GM23338 (cell line): ENCODE measurements at regions not wholly inside any gene's neighbourhood (a gene's known extent, or its start where the extent isn't known, plus 50 kb on each side); places are given as distances from the start of the nearest gene placed in this dataset.

Experiments used
- ATAC-seq: fragments of 200-7000 bp; cut with Tn5 transposase; 3 replicates; pipeline ENCODE4 v1.9.1; 2020
- DNase-seq: peaks from one replicate; pipeline ENCODE4 v3.0.0-alpha.2; 2015; ENCODE audit warnings: low spot score
- H2AFZ ChIP-seq: fragments of 200-600 bp; sonication (generic); 2 replicates; pipeline ENCODE4 v1.8.0; 2016; ENCODE audit warnings: antibody characterized with exemption, mild to moderate bottlenecking, moderate library complexity
- H3F3A ChIP-seq: fragments of 200-600 bp; sonication (generic); replicated peaks from 2 replicates; pipeline ENCODE4 v1.8.0; 2017; ENCODE audit warnings: antibody characterized with exemption, mixed run types, low read depth
- H3K27ac ChIP-seq: fragments of 200-600 bp; sonication (generic); 2 replicates; pipeline ENCODE4 v1.6.1; 2016; ENCODE audit warnings: low read depth
- H3K27me3 ChIP-seq: fragments of 200-600 bp; sonication (generic); 2 replicates; pipeline ENCODE4 v1.8.0; 2016; ENCODE audit warnings: mild to moderate bottlenecking, mixed run types, moderate library complexity; ENCODE audit not compliant: insufficient read depth
- H3K36me3 ChIP-seq: fragments of 200-600 bp; sonication (generic); 2 replicates; pipeline ENCODE4 v1.8.0; 2016; ENCODE audit warnings: mild to moderate bottlenecking; ENCODE audit not compliant: insufficient read depth
- H3K4me1 ChIP-seq: fragments of 200-600 bp; sonication (generic); 2 replicates; pipeline ENCODE4 v1.8.0; 2016; ENCODE audit warnings: mild to moderate bottlenecking, moderate library complexity; ENCODE audit not compliant: insufficient read depth
- H3K4me2 ChIP-seq: fragments of 200-600 bp; sonication (generic); 2 replicates; pipeline ENCODE4 v1.7.1; 2017; ENCODE audit warnings: mixed run types
- H3K4me3 ChIP-seq: fragments of 200-600 bp; sonication (generic); 2 replicates; pipeline ENCODE4 v1.6.1; 2016; ENCODE audit warnings: mixed run types
- H3K79me2 ChIP-seq: fragments of 200-600 bp; sonication (generic); replicated peaks from 2 replicates; pipeline ENCODE4 v1.8.0; 2017; ENCODE audit warnings: mild to moderate bottlenecking; ENCODE audit not compliant: insufficient read depth
- H3K9me2 ChIP-seq: fragments of 200-600 bp; sonication (generic); 2 replicates; pipeline ENCODE4 v1.8.0; 2017; ENCODE audit not compliant: insufficient read depth
- H4K20me1 ChIP-seq: fragments of 200-600 bp; sonication (generic); replicated peaks from 2 replicates; pipeline ENCODE4 v1.8.0; 2017; ENCODE audit warnings: mild to moderate bottlenecking; ENCODE audit not compliant: insufficient read depth
- H3K27ac Mint-ChIP-seq: 2 replicates; pipeline ENCODE4 v1.8.0; 2020; ENCODE audit warnings: inconsistent platforms, mild to moderate bottlenecking, moderate library complexity, mixed read lengths
- H3K27me3 Mint-ChIP-seq: 3 replicates; pipeline ENCODE4 v1.8.0; 2022; ENCODE audit warnings: low read depth, mild to moderate bottlenecking, moderate library complexity, mixed read lengths, inconsistent platforms; ENCODE audit not compliant: insufficient read depth, poor library complexity
- H3K36me3 Mint-ChIP-seq: 3 replicates; pipeline ENCODE4 v1.8.0; 2021; ENCODE audit warnings: low read depth, mild to moderate bottlenecking, inconsistent platforms, moderate library complexity, mixed read lengths
- H3K4me1 Mint-ChIP-seq: 3 replicates; pipeline ENCODE4 v1.8.0; 2020; ENCODE audit warnings: mild to moderate bottlenecking, inconsistent platforms, mixed read lengths
- H3K4me3 Mint-ChIP-seq: 3 replicates; pipeline ENCODE4 v1.8.0; 2021; ENCODE audit warnings: moderate library complexity, mild to moderate bottlenecking, inconsistent platforms, mixed read lengths
- H3K9me3 Mint-ChIP-seq: 3 replicates; pipeline ENCODE4 v1.8.0; 2020; ENCODE audit warnings: moderate library complexity, mild to moderate bottlenecking, inconsistent platforms, mixed read lengths
- CREB1 ChIP-seq: fragments of 250-450 bp; sonication (Bioruptor Pico); IDR thresholded peaks from 2 replicates; pipeline ENCODE4 v1.5.0; 2020; ENCODE audit warnings: low read depth, mild to moderate bottlenecking, moderate library complexity
- EZH2 ChIP-seq: fragments of 200-600 bp; sonication (generic); IDR thresholded peaks from one replicate; pipeline ENCODE4 v1.8.0; 2017; ENCODE audit warnings: antibody characterized with exemption, mild to moderate bottlenecking, low read depth; ENCODE audit not compliant: unreplicated experiment
- EZH2phosphoT487 ChIP-seq: fragments of 200-600 bp; sonication (generic); IDR thresholded peaks from one replicate; pipeline ENCODE4 v1.8.1; 2018; ENCODE audit warnings: antibody characterized with exemption; ENCODE audit not compliant: unreplicated experiment
- JUNB ChIP-seq: IDR thresholded peaks from one replicate; pipeline ENCODE4 v1.6.1; 2016; ENCODE audit warnings: antibody characterized with exemption; ENCODE audit not compliant: unreplicated experiment
- NANOG ChIP-seq: IDR thresholded peaks from 2 replicates; pipeline ENCODE4 v1.6.1; 2016; ENCODE audit warnings: antibody characterized with exemption, borderline replicate concordance
- POLR2AphosphoS5 ChIP-seq: IDR thresholded peaks from 2 replicates; pipeline ENCODE4 v1.6.1; 2016; ENCODE audit warnings: antibody characterized with exemption, low read depth
- STAT1 ChIP-seq: IDR thresholded peaks from one replicate; pipeline ENCODE4 v1.6.1; 2016; ENCODE audit warnings: antibody characterized with exemption; ENCODE audit not compliant: unreplicated experiment
- ZNF114 ChIP-seq: fragments of 250-450 bp; sonication (Bioruptor Pico); IDR thresholded peaks from 2 replicates; pipeline ENCODE4 v1.5.0; 2020; ENCODE audit warnings: mild to moderate bottlenecking, moderate library complexity
- ZNF331 ChIP-seq: fragments of 250-450 bp; sonication (Bioruptor Pico); IDR thresholded peaks from 2 replicates; pipeline ENCODE4 v1.5.0; 2020; ENCODE audit warnings: low read depth, mild to moderate bottlenecking, moderate library complexity
- TF ChIP-seq, protein P1 (sequence below): IDR thresholded peaks from 2 replicates; pipeline ENCODE4 v1.6.1; 2016; ENCODE audit warnings: antibody characterized with exemption
- TF ChIP-seq, protein P2 (sequence below): fragments of 250-450 bp; sonication (Bioruptor Pico); IDR thresholded peaks from 2 replicates; pipeline ENCODE4 v1.5.0; 2020; ENCODE audit warnings: mild to moderate bottlenecking, moderate library complexity
- TF ChIP-seq, protein P3 (sequence below): IDR thresholded peaks from one replicate; pipeline ENCODE4 v1.6.1; 2018; ENCODE audit warnings: antibody characterized with exemption; ENCODE audit not compliant: unreplicated experiment
- TF ChIP-seq, protein P4 (sequence below), 2 experiments: fragments of 200-600 bp in 1 of 2; sonication (generic) in 1 of 2; conservative IDR thresholded peaks; 2 replicates each; pipeline versions ENCODE4 v1.5.1 to v1.6.1; 2016 to 2017; ENCODE audit warnings: antibody characterized with exemption in 2 of 2, low read depth in 2 of 2, mild to moderate bottlenecking in 2 of 2, moderate library complexity in 1 of 2

DNA sequence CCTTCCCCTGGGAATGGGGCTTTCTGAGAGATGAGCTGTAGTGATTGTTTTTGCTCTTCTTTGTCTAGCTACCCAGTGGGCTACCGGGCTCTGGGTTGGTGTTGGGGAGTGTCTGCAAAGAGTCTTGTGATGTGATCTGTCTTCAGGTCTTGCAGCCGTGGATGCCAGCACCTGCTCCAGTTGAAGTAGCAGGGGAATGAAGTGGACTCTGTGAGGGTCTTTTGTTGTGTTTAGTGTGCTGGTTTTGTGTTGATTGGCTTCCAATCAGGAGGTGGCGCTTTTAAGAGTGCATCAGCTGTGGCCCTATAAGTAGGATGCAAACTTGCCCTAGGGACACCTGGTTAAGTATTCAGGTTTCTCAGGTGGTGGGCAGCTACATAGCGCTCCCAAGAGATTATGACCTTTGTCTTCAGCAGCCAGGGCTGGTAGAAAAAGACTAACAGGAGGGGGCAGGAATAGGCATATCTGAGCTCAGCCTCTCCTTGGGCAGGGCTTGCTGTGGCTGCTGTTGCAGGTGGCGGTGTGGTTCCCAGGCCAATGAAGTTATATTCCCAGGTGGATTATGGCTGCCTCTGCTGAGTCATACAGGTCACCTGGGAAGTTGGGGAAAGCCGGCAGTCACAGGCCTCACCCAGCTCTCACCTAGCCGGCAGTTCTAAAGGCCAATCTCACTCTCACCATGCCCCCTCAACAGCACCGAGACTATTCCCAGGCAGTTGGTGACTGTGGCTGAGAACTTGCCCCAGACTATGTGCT lies 315.7 kb upstream of the C11orf87 start:
- Mint-ChIP-seq H3K4me1 (peaks cover 17% of the 10 kb centered on the region), H3K4me3 (no peak overlapping the region), H3K36me3 (no peaks in the 10 kb centered on the region; the same call in 2 of the 3 replicates), H3K27me3 (no peaks in the 10 kb centered on the region), H3K27ac (peak overlapping the region; percentile 86), H3K9me3 (no peaks in the 10 kb centered on the region; the same call in 2 of the 3 replicates)
- Histone ChIP-seq H3K27ac (peak overlapping the region; percentile 69), H3K27me3 (no peaks in the 10 kb centered on the region), H3K4me1 (peaks cover 8% of the 10 kb centered on the region; the same call in 1 of the 2 replicates), H3K36me3 (no peaks in the 10 kb centered on the region), H3K79me2 (no peaks in the 10 kb centered on the region), H3K4me2 (no peak overlapping the region), H4K20me1 (no peaks in the 10 kb centered on the region), H3K4me3 (no peak overlapping the region), H2AFZ (peak overlapping the region; percentile 72), H3K9me2 (no peaks in the 10 kb centered on the region), H3F3A (no peaks in the 10 kb centered on the region)
- no peak for TF ChIP-seq EZH2
- TF ChIP-seq POLR2AphosphoS5, result no peak
- no peak for TF ChIP-seq NANOG
- TF ChIP-seq STAT1, result no peak
- no peak for TF ChIP-seq CREB1 (CRISPR knock-in tag)
- TF ChIP-seq, protein P1, sequence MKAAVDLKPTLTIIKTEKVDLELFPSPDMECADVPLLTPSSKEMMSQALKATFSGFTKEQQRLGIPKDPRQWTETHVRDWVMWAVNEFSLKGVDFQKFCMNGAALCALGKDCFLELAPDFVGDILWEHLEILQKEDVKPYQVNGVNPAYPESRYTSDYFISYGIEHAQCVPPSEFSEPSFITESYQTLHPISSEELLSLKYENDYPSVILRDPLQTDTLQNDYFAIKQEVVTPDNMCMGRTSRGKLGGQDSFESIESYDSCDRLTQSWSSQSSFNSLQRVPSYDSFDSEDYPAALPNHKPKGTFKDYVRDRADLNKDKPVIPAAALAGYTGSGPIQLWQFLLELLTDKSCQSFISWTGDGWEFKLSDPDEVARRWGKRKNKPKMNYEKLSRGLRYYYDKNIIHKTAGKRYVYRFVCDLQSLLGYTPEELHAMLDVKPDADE, result no peak
- TF ChIP-seq, protein P2, sequence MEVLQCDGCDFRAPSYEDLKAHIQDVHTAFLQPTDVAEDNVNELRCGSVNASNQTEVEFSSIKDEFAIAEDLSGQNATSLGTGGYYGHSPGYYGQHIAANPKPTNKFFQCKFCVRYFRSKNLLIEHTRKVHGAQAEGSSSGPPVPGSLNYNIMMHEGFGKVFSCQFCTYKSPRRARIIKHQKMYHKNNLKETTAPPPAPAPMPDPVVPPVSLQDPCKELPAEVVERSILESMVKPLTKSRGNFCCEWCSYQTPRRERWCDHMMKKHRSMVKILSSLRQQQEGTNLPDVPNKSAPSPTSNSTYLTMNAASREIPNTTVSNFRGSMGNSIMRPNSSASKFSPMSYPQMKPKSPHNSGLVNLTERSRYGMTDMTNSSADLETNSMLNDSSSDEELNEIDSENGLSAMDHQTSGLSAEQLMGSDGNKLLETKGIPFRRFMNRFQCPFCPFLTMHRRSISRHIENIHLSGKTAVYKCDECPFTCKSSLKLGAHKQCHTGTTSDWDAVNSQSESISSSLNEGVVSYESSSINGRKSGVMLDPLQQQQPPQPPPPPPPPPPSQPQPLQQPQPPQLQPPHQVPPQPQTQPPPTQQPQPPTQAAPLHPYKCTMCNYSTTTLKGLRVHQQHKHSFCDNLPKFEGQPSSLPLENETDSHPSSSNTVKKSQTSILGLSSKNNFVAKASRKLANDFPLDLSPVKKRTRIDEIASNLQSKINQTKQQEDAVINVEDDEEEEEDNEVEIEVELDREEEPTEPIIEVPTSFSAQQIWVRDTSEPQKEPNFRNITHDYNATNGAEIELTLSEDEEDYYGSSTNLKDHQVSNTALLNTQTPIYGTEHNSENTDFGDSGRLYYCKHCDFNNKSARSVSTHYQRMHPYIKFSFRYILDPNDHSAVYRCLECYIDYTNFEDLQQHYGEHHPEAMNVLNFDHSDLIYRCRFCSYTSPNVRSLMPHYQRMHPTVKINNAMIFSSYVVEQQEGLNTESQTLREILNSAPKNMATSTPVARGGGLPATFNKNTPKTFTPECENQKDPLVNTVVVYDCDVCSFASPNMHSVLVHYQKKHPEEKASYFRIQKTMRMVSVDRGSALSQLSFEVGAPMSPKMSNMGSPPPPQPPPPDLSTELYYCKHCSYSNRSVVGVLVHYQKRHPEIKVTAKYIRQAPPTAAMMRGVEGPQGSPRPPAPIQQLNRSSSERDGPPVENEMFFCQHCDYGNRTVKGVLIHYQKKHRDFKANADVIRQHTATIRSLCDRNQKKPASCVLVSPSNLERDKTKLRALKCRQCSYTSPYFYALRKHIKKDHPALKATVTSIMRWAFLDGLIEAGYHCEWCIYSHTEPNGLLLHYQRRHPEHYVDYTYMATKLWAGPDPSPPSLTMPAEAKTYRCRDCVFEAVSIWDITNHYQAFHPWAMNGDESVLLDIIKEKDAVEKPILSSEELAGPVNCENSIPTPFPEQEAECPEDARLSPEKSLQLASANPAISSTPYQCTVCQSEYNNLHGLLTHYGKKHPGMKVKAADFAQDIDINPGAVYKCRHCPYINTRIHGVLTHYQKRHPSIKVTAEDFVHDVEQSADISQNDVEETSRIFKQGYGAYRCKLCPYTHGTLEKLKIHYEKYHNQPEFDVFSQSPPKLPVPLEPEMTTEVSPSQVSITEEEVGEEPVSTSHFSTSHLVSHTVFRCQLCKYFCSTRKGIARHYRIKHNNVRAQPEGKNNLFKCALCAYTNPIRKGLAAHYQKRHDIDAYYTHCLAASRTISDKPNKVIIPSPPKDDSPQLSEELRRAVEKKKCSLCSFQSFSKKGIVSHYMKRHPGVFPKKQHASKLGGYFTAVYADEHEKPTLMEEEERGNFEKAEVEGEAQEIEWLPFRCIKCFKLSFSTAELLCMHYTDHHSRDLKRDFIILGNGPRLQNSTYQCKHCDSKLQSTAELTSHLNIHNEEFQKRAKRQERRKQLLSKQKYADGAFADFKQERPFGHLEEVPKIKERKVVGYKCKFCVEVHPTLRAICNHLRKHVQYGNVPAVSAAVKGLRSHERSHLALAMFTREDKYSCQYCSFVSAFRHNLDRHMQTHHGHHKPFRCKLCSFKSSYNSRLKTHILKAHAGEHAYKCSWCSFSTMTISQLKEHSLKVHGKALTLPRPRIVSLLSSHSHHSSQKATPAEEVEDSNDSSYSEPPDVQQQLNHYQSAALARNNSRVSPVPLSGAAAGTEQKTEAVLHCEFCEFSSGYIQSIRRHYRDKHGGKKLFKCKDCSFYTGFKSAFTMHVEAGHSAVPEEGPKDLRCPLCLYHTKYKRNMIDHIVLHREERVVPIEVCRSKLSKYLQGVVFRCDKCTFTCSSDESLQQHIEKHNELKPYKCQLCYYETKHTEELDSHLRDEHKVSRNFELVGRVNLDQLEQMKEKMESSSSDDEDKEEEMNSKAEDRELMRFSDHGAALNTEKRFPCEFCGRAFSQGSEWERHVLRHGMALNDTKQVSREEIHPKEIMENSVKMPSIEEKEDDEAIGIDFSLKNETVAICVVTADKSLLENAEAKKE (CRISPR knock-in tag), result peak; percentile 77
- no peak for TF ChIP-seq ZNF331 (CRISPR knock-in tag)
- TF ChIP-seq, protein P3, sequence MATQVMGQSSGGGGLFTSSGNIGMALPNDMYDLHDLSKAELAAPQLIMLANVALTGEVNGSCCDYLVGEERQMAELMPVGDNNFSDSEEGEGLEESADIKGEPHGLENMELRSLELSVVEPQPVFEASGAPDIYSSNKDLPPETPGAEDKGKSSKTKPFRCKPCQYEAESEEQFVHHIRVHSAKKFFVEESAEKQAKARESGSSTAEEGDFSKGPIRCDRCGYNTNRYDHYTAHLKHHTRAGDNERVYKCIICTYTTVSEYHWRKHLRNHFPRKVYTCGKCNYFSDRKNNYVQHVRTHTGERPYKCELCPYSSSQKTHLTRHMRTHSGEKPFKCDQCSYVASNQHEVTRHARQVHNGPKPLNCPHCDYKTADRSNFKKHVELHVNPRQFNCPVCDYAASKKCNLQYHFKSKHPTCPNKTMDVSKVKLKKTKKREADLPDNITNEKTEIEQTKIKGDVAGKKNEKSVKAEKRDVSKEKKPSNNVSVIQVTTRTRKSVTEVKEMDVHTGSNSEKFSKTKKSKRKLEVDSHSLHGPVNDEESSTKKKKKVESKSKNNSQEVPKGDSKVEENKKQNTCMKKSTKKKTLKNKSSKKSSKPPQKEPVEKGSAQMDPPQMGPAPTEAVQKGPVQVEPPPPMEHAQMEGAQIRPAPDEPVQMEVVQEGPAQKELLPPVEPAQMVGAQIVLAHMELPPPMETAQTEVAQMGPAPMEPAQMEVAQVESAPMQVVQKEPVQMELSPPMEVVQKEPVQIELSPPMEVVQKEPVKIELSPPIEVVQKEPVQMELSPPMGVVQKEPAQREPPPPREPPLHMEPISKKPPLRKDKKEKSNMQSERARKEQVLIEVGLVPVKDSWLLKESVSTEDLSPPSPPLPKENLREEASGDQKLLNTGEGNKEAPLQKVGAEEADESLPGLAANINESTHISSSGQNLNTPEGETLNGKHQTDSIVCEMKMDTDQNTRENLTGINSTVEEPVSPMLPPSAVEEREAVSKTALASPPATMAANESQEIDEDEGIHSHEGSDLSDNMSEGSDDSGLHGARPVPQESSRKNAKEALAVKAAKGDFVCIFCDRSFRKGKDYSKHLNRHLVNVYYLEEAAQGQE, result no peak
- TF ChIP-seq, protein P4, sequence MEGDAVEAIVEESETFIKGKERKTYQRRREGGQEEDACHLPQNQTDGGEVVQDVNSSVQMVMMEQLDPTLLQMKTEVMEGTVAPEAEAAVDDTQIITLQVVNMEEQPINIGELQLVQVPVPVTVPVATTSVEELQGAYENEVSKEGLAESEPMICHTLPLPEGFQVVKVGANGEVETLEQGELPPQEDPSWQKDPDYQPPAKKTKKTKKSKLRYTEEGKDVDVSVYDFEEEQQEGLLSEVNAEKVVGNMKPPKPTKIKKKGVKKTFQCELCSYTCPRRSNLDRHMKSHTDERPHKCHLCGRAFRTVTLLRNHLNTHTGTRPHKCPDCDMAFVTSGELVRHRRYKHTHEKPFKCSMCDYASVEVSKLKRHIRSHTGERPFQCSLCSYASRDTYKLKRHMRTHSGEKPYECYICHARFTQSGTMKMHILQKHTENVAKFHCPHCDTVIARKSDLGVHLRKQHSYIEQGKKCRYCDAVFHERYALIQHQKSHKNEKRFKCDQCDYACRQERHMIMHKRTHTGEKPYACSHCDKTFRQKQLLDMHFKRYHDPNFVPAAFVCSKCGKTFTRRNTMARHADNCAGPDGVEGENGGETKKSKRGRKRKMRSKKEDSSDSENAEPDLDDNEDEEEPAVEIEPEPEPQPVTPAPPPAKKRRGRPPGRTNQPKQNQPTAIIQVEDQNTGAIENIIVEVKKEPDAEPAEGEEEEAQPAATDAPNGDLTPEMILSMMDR (conservative IDR thresholded peaks at IDR 0.05; ENCODE audit: low read depth in 2 of 2), result peak in 1 of 2 experiments; percentile 33; a peak in 2 of 4 replicates
- peak; percentile 48; the same call in 1 of the 2 replicates for TF ChIP-seq ZNF114 (CRISPR knock-in tag)
- TF ChIP-seq JUNB, result no peak
- TF ChIP-seq EZH2phosphoT487, result no peak
- peak; percentile 58 for DNase-seq
- ATAC-seq, result peak; percentile 92
